Spleen (tissue), 7 donors: ENCODE measurements at regions not wholly inside any gene's neighbourhood (a gene's known extent, or its start where the extent isn't known, plus 50 kb on each side); places are given as distances from the start of the nearest gene placed in this dataset.

Experiments
- CTCF ChIP-seq, 11 experiments: fragments of 200-600 bp in 7 of 11; fragments of 450-650 bp in 4 of 11; sonication (generic) in 4 of 11; IDR thresholded peaks in 8 of 11; conservative IDR thresholded peaks in 3 of 11; 1 replicate in 7 of 11; 2 replicates in 4 of 11; pipeline versions ENCODE4 v1.4.0 to v1.8.0; 2016 to 2021; ENCODE audit warnings: antibody characterized with exemption in 11 of 11, inconsistent platforms in 4 of 11, mild to moderate bottlenecking in 1 of 11
- POLR2AphosphoS5 ChIP-seq, 3 donors: sonication (generic); formaldehyde crosslinking; IDR thresholded peaks; one replicate each; pipeline ENCODE4 v1.5.1; 2017; ENCODE audit warnings: antibody characterized with exemption in 3 of 3
- donor health status: DM: no; HTN: no; CAD: no; lungs with moderate emphysema.
- donor health status: DM: no; HTN: no; CAD: no.
- donor health status: DM: no; HTN: no; CAD: no.

GRCh38 chr13:39232999-39233398 is 194.7 kb downstream of the NHLRC3 start:
- TF ChIP-seq CTCF (IDR thresholded peaks at IDR 0.05 in 8 of 11, conservative IDR thresholded peaks at IDR 0.05 in 3 of 11), result no peak
- no peak for TF ChIP-seq POLR2AphosphoS5 (IDR thresholded peaks at IDR 0.05)
